GM10266 (cell line): ENCODE measurements at regions not wholly inside any gene's neighbourhood (a gene's known extent, or its start where the extent isn't known, plus 50 kb on each side); places are given as distances from the start of the nearest gene placed in this dataset.

Experiments
- DNase-seq: peaks from one replicate; pipeline ENCODE4 v3.0.0; 2012; ENCODE audit errors: extremely low spot score
- TF ChIP-seq, protein P1 (sequence below): IDR thresholded peaks from 2 replicates; pipeline ENCODE4 v1.5.1; 2012; ENCODE audit warnings: mild to moderate bottlenecking, low read depth; ENCODE audit not compliant: control insufficient read depth, insufficient read depth; ENCODE audit errors: missing control alignments

DNA sequence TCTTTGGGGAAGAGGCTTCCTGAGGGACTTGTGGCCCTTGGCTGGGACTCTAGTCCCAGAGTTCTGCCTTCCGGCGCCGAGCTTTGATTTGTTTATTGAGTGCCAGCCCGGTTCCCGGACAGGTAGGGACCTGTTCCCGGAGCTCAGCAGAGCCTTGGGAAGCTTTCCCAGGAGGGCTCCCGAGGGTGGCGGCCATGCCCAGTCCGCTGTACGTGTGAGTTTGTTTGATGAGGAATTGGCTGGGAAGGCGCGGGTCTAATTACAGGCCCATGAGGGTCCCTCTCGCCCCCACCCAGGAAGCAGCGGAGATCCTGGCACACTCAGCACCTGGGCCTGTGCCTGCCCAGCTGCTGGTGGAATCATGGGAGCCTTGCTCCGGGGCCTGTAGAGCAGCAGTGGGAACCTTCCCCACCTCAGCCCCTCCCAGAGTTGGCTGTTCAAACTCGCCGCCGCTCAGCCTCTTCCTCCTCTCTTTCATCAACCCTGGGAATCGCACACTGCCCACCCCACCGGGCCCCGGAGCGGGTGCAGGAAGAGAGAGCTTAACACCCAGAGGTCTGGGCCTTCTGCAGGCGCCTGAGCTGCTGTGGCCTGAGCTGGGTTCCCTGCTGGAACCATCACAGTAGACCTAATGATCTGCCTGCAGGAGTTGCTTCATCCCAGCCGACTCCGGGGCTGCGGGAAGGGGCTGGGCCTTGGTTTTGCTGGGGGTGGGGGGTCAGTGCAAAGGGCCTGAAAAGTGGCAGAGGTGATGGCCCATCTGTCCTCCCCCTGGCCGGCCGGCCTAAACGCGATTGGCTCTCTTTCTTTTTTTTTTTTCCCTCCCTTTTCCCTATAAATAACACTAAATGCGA lies 313.7 kb downstream of the SEC14L1 start:
- TF ChIP-seq, protein P1, sequence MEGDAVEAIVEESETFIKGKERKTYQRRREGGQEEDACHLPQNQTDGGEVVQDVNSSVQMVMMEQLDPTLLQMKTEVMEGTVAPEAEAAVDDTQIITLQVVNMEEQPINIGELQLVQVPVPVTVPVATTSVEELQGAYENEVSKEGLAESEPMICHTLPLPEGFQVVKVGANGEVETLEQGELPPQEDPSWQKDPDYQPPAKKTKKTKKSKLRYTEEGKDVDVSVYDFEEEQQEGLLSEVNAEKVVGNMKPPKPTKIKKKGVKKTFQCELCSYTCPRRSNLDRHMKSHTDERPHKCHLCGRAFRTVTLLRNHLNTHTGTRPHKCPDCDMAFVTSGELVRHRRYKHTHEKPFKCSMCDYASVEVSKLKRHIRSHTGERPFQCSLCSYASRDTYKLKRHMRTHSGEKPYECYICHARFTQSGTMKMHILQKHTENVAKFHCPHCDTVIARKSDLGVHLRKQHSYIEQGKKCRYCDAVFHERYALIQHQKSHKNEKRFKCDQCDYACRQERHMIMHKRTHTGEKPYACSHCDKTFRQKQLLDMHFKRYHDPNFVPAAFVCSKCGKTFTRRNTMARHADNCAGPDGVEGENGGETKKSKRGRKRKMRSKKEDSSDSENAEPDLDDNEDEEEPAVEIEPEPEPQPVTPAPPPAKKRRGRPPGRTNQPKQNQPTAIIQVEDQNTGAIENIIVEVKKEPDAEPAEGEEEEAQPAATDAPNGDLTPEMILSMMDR, result no peak
- DNase-seq, result no peak

DNA sequence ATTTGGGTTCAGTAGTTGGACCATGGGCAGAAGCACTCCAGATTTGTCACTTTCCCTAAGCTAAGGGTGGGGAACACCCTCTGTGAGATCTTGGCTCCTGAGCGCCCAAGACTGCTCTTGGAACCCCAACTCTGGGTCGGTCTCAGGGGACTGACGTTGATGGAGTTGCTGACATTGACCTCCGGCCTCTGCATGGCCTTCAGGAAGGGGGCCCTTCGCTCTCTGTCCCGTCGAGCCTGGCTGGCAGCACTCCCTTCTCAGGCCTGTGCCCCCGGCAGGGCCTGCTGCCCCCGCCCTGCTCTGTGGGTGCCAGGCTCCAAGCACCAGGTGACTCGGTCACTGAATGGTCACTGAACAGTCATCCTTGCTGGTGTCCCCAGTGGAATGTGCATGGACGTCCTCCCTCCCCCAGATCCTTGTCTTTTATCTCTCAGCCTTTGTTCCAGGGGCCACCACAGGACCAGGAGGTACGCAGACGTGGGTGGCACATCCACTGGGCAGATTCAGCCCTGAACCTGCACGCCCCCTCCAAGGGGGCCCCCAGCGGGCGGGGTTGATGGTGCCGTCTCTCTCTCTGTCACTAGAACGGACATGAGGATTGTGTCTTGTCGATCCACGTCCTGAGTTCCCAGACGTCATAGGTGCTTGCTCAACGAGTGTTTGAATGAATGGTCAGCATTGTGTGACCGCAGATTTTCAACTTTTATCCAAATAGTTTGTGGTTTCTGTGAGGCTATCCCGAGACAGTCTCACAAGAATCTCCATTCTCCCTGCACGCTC lies 314.5 kb downstream of the SEC14L1 start:
- no peak for DNase-seq
- TF ChIP-seq, protein P1, result no peak

DNA sequence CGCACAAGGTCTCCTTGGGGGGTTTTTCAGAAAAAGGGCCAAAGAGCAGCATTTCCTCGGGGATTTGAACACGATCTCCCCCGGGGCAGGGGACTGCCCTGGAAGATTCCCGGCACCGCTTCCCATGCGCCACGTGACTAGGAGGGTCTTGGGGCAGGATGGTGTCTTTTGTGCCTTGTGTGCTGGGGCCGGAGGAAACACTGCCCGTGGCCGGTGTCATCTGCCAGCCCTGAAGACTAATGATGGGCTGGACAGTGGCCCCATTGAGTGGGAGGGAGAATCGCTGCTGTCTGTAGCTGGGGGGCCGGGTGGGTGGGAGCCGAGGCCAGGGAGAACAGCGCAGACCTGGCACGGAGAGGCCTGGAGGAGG lies 315.1 kb downstream of the SEC14L1 start:
- DNase-seq, result no peak
- TF ChIP-seq, protein P1, result no peak

DNA sequence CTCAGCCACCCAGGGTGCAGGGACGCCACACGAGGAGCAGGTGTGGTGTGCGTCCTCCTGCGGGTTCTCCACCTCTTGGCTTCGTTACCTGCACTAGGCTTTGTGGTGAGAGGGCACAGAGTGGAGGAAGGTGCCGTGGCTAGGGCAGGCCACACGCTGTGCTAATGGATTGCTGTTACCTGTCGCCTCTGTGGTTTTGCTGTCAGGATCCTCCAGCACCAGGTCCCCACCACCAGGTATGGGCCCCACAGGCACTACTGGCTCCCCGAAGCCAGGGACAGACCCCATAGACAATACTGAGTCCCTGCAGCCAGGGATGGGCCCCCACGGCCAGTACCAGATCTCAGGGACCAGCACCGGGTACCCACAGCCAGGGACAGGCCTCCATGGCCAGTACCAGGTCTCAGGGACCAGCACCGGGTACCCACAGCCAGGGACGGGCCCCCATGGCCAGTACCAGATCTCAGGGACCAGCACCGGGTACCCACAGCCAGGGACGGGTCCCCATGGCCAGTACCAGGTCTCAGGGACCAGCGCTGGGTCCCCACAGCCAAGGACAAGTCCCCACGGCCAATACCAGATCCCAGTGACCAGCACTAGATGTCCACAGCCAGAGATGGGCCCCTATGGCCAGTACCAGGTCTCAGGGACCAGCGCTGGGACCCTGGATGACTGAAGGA lies 315.6 kb downstream of the SEC14L1 start:
- no peak for DNase-seq
- TF ChIP-seq, protein P1, result no peak

DNA sequence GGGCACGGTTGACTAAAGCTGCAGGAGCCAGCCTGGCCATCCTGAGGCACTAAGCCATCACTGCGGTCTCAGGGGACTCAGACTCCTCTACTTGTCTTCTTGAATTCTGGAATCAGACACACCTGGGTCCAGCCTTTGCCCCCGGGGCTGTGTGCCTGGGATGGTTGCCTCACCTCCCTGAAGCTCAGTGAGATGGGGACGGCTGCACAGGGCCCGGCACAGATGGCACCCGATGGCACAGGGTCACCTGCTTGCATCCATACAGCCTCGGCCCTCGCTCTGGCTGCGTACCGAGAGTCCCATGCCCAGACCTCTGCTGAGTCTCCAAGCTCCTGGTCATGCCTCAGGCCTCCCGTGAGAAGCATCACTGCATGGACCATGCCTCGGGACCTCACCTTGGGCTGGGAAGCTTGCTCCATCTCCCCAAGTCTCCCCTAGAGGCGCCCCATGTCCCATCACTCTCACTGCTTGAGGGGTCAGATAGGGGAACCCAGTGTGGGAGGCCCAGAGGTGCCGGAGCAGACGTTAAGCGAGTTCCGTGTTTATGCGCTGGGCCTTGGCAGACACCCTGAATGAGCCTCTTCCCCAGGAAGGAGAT lies 316.3 kb downstream of the SEC14L1 start:
- DNase-seq, result no peak
- TF ChIP-seq, protein P1, result no peak

DNA sequence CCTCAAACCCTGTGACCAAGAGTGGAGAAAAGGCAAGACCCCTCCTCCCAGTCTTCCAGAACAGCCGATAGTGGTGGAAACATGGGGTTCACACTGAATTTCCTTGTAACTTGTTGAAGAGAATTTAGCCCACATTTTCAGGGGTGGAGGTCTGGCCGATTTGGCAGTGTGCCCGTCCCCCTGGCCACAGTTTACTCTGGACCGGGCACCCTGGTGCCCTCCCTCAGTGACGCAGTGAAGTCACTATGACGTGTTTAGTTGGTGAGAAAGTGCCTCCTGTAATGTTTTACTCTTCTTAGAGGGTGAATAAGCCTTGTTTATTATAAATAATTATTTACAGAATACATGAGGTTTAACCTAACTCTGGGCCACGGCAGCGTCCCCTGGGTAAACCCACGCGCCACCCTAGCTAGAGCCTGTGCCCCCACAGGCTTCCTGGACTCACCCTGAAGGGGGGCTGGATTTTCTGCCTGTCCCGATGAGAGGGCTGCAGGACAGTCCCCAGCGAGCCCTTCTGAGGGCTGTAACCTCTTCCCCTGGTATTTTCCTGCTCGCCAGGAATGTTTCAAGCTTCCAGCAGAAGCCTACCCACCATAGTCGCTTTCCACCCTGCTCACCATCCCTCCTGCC lies 316.9 kb downstream of the SEC14L1 start:
- DNase-seq, result no peak
- TF ChIP-seq, protein P1, result no peak
